Spleen (tissue), 7 donors: ENCODE measurements at regions not wholly inside any gene's neighbourhood (a gene's known extent, or its start where the extent isn't known, plus 50 kb on each side); places are given as distances from the start of the nearest gene placed in this dataset.

Experiments
- CTCF ChIP-seq, 11 experiments: fragments of 200-600 bp in 7 of 11; fragments of 450-650 bp in 4 of 11; sonication (generic) in 4 of 11; IDR thresholded peaks in 8 of 11; conservative IDR thresholded peaks in 3 of 11; 1 replicate in 7 of 11; 2 replicates in 4 of 11; pipeline versions ENCODE4 v1.4.0 to v1.8.0; 2016 to 2021; ENCODE audit warnings: antibody characterized with exemption in 11 of 11, inconsistent platforms in 4 of 11, mild to moderate bottlenecking in 1 of 11
- POLR2A ChIP-seq, 3 donors: fragments of 450-650 bp; IDR thresholded peaks; one replicate each; pipeline ENCODE4 v1.5.1; 2017; ENCODE audit warnings: antibody characterized with exemption in 3 of 3, mild to moderate bottlenecking in 1 of 3
- donor health status: DM: no; HTN: no; CAD: no; lungs with moderate emphysema.
- donor health status: DM: no; HTN: no; CAD: no.
- donor health status: DM: no; HTN: no; CAD: no.

DNA sequence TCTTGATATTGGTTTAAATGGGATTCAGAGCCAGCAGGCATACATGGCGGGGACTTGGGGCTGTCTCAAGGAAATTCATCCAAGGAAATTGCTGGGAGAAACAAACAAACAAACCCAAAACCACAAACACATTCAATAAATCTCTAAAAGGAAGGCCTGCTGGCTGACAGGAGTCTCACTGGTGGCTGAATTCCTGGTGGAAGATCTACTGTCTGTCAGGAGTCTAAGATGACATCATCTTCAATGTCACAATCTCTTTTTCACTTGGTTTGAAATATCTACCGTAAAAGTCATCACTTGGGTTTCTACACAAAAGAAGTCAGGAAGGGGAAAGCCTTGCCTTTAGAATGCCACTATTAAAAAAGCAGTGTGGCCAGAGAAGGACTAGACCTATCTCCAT, 87.9 kb downstream of the KLF5 start:
- no peak for TF ChIP-seq CTCF (IDR thresholded peaks at IDR 0.05 in 8 of 11, conservative IDR thresholded peaks at IDR 0.05 in 3 of 11)
- no peak for TF ChIP-seq POLR2A (IDR thresholded peaks at IDR 0.05)
